ENCODE measurements at regions not wholly inside any gene's neighbourhood (a gene's known extent, or its start where the extent isn't known, plus 50 kb on each side); places are given as distances from the start of the nearest gene placed in this dataset.

GRCh38 chr5:3963652-3964051 is 368.0 kb downstream of the IRX1 start:
- no peak for DNase-seq

GRCh38 chr5:3980156-3980555 is 384.5 kb downstream of the IRX1 start:
- no peak for DNase-seq

- no peak for DNase-seq
Measured at GRCh38 chr5:3987867-3988266, 392.2 kb downstream of the IRX1 start.

- no peak for DNase-seq
Measured at GRCh38 chr5:3993856-3994473, 398.3 kb downstream of the IRX1 start.

GRCh38 chr5:3994628-3995027 is 399.0 kb downstream of the IRX1 start:
- no peak for DNase-seq

- no peak for DNase-seq
Measured at GRCh38 chr5:3995954-3996619, 400.5 kb downstream of the IRX1 start.

GRCh38 chr5:3996707-3997336 is 401.2 kb downstream of the IRX1 start:
- DNase-seq, result no peak

- DNase-seq, result no peak
Measured at GRCh38 chr5:3997670-3998069, 402.0 kb downstream of the IRX1 start.

- no peak for DNase-seq
Measured at GRCh38 chr5:3999929-4000328, 404.3 kb downstream of the IRX1 start.

- DNase-seq, result no peak
Measured at GRCh38 chr5:4001004-4001403, 405.4 kb downstream of the IRX1 start.

GRCh38 chr5:4001758-4002533 is 406.3 kb downstream of the IRX1 start:
- DNase-seq, result no peak

- no peak for DNase-seq
Measured at GRCh38 chr5:4005335-4005734, 409.7 kb downstream of the IRX1 start.

GRCh38 chr5:4007001-4007400 is 411.4 kb downstream of the IRX1 start:
- no peak for DNase-seq

- DNase-seq, result no peak
Measured at GRCh38 chr5:4011943-4012342, 416.3 kb downstream of the IRX1 start.

GRCh38 chr5:4013106-4013898 is 417.7 kb downstream of the IRX1 start:
- no peak for DNase-seq

GRCh38 chr5:4015709-4016108 is 420.1 kb downstream of the IRX1 start:
- no peak for DNase-seq

- DNase-seq, result no peak
Measured at GRCh38 chr5:4017076-4017803, 421.6 kb downstream of the IRX1 start.

- DNase-seq, result no peak
Measured at GRCh38 chr5:4018007-4018406, 422.4 kb downstream of the IRX1 start.

- no peak for DNase-seq
Measured at GRCh38 chr5:4019009-4019769, 423.6 kb downstream of the IRX1 start.

- DNase-seq, result no peak
Measured at GRCh38 chr5:4019841-4020240, 424.2 kb downstream of the IRX1 start.

- DNase-seq, result no peak
Measured at GRCh38 chr5:4020400-4020799, 424.8 kb downstream of the IRX1 start.
